GM19035 (cell line): ENCODE measurements at regions not wholly inside any gene's neighbourhood (a gene's known extent, or its start where the extent isn't known, plus 50 kb on each side); places are given as distances from the start of the nearest gene placed in this dataset.
A peak's percentile ranks its signal among the peaks of the same experiment; 100 is the strongest.

ENCODE experiments used
- ATAC-seq: cut with Tn5 transposase; IDR thresholded peaks from one replicate; pipeline ENCODE4 v1.9.1; 2021; ENCODE audit not compliant: unreplicated experiment

DNA sequence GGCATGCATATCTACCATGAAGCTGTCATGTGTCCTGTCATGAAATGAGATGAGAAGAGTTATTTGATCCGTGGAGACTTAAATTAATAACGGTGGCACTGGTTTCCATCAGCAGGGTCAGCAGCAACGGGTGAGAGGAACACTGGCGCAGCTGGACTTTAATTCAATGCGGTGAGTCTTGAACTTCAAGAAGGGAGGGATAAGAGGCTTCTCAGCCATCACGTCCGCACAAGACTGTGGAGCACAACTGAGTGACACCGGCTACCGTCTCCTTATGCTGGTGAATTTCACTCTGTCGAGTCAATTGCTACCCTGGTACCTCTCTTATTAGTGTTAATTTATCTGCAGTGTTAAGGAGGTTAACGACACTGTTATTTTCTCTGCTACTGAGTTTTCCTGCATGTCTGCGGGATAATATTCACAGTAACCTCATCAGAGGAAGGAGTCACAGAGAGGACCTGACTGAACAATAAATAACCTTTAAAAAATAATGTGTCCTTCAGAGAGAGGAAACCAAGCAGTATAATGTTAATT, 236.8 kb downstream of the EPHA4 start:
- ATAC-seq: no peak

DNA sequence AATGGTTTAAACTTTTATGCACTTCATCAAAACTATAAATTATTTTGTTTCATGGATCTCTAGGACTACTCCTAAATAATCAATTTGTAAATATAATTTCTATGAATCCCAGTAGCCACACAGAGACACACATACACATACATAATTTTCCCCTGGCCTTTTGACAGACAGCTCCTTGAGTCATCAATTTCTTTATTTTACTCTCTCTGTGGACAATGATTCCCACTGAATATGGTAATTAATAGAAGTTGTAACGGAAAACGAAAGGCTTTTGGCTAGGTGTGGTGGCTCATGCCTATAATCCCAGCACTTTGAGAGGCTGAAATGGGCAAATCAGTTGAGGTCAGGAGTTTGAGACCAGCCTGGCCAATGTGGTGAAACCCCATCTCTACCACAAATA, 235.1 kb downstream of the EPHA4 start:
- no peak for ATAC-seq

DNA sequence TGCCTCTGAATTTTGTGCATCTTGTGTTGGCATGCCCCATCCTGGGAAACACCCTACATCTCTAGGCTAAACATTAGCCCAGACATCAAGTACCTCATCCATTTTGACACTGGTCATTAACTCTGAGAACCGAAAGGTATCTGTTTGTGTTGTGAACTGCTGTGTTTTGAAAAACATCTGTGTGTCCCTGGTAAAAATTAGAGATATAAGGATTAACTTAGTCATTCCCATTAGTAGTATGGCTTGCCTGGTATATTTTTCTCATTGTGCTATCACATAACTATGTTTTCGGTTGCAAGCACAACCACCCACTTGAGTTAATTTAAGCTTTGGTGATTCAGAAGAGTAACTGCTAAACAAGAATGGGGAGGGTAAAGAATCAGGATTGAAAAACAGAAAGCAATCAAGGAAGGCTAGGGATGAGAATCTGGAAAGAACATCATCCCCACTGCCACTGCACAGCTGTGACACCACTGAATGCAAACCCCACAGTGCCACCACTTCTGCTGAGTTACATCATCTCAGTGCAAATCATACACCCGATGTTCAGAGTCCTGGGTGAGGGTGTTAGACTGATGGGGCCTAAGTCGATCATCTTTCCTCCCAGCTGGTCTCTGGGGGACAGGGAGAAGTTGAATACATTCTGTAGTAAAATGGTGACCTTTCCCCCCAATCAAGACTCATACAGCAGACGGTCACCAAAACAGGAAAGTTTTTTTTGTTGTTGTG, 234.0 kb downstream of the EPHA4 start:
- peak; percentile 58 for ATAC-seq

DNA sequence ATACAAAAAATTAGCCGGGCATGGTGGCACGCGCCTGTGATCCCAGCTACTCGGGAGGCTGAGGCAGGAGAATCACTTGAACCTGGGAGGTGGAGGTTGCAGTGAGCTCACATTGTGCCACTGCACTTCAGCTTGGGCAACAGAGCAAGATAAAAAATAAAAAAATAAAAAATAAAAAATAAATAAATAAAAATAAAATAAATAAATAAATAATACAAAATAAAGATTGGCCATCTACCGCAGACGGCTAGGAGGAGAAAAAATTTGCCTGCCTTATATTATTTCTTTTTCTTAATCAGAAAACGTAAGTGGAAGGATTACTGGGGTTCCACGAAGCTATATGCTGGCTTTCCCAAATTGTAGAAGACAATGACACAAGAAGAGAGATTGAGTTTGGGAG, 229.7 kb downstream of the EPHA4 start:
- no peak for ATAC-seq

DNA sequence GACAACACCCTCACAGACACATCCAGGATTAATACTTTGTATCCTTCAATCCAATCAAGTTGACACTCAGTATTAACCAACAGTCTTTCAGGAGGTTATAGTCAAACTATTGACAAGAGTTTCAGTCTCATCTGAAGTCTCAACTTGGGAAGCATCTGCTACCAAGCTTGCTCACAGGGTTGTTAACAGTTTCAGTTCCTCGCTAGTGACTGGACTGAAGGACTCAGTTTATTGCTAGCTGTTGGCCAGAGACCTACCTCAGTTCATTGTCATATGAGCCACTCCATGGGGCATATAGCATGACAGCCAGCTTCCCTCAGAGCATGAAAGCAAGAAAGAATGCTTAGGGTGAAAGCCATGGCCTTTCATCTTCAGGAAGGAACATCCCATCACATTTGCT, 228.6 kb downstream of the EPHA4 start:
- no peak for ATAC-seq

DNA sequence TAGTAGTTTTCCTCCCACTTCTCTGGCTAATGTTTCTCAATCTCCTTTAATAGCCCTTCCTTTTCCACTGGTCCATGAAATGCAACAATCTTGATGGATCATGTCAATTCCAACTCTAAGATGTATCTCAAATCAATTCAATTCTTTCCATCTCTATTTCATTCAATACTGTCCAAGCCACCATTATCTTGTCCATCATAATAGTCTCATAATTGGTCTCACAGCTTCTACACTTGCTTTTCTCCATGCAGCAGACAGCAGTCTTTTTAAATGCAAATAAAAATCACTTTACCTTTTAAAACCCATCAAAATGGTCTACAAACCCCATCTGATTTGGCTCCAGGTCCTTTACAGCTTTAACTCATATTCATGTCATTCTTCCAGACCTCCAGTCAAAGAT, 226.6 kb downstream of the EPHA4 start:
- no peak for ATAC-seq

DNA sequence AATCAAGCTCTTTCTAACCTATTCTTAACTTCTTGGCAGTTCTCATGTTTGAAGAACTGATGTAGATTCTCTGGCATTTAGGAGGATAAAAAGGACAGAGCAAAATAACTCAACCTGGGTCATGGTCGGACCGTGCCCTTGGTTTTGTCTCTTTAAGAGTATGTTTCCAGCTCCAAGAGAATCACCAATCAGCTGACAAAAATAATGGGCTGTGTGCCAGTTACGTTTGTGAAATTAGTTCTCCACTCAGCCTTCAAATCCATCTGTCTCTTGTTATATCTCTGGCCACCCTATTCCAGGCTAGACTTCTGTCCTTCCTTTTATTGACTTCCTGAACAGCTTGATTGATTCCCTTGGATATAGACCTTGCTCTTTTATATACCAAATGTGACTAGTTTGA, 225.7 kb downstream of the EPHA4 start:
- ATAC-seq: no peak

DNA sequence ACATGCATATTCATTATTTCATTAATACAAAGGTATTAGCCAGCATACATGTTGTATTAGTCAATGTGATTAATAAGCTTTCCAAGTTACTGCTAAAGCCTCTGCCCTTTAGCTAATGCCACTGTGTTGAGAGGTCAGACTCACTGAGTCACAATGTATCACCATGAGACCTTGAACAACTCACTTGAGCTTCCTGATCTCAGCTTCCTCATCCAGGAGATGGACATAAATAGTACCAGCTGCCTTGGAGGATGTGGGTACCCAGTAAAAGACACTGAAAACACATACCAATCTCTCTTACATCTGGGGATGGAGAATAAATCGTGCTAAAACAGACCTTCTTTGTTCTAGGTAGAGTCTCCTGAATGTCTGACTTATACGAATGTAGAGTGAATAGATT, 224.6 kb downstream of the EPHA4 start:
- ATAC-seq: no peak

DNA sequence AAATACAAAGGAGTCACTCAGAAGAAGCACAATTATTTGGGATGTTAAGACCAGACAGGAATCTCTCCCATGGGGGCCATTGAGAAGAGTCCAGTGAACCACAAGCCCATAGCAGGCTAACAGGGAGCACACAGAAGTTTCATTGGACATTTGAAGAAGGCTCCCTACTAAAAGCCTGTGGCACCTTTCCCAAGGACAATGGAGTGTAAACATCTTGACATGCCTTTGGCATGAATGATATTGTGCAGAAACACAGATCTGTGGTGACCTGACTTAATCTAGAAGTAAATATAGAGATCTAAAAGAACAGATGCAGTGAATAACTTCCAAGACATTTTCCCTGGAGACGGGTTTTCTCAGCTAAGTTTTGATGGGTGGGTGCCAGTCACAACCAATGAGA, 221.5 kb downstream of the EPHA4 start:
- no peak for ATAC-seq

DNA sequence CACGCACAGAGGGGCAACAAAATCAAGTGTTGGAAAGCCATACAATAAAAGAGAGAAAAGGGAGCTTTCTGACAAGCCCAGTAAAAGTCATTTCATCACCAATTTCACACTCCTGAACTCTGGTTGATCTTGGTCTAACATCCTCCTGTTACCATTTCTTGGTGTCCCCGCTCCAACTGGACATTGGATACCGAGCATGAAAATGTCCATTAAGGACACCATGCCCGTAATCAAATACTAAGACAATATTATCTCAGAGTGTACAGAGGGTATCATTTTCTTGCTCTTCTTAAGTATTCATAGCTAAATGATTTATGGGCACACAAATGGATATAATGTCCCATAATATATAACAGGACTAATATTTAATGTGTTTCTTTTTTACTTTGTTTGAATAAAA, 218.9 kb downstream of the EPHA4 start:
- ATAC-seq: no peak

DNA sequence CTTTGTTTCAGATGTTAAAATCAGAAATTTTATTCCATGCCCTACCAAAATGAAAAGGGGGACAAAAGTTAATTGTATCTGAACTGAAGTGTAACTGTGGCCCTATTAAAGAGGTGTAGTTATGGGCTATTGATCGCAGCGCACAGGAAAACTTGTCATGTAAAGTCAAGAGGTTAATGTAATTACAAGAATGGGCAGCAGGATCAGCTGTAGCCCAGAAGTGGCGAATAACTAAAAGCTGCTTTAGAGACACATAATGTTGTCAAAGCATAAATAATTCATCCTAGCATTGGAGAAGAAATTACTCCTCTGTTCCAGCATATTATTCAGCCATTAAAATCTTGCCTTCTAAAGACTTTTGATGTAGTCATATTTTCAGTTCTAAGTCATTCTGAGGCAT, 211.8 kb downstream of the EPHA4 start:
- no peak for ATAC-seq

DNA sequence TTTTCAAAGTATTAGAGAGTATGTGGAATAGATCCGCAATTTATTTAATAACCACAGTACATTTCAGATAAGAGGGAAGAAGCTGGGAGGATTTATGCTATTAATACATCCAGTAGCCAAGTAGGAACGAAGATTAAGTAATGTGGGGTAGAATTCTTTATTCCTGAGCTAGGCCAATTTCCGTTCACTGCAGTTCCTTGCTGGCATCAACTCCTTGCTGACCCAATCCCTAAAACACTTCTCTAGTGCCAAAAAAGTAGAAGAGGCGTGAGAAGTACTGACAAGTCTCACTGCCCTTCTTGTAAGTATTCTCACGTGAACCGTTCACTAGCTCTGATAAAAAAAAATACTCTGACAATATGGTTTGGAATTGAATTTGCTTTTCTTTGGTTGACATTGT, 211.4 kb downstream of the EPHA4 start:
- no peak for ATAC-seq

DNA sequence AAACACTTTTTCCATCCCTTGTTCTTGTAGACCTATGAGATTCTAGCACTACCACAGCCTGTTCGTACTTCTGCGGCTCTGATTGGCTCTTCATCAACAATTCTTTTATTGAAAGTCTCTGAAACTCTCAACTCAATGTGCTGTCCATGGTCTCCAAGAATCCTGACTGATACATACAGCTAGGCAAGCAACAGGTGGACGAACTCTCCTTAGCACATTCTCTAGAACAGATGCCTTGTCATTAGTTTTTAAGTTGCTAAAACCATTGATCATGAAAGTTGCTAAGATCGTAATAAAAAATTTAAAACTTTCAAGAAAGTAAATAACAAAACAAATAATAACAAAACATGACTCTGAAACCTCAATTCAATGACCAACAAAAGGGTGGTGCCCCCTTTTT, 210.5 kb downstream of the EPHA4 start:
- ATAC-seq: no peak

DNA sequence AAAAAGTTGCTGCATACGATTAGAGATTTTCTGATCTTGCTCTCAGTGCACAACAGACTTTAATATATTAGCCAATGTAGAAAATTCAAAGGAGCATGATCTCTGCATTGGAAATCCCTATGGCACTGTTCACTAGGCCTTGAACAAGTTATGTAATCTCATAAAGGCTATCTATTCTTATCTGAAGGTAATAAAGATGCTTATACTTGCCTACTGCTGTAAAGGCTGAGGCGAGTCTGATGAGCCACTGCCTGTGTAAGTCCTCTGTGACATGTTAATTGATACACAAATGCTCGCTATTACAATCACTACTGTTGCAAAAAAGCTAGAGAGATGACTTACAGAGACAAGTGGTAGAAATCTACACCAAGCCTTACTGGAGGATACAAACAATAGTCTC, 207.4 kb downstream of the EPHA4 start:
- no peak for ATAC-seq
